Cerebellar cortex (tissue), 1 donor: ENCODE measurements at regions not wholly inside any gene's neighbourhood (a gene's known extent, or its start where the extent isn't known, plus 50 kb on each side); places are given as distances from the start of the nearest gene placed in this dataset.

ENCODE experiments used
- DNase-seq: peaks from one replicate; pipeline ENCODE4 v3.0.0-alpha.2; 2015; ENCODE audit warnings: low spot score

DNA sequence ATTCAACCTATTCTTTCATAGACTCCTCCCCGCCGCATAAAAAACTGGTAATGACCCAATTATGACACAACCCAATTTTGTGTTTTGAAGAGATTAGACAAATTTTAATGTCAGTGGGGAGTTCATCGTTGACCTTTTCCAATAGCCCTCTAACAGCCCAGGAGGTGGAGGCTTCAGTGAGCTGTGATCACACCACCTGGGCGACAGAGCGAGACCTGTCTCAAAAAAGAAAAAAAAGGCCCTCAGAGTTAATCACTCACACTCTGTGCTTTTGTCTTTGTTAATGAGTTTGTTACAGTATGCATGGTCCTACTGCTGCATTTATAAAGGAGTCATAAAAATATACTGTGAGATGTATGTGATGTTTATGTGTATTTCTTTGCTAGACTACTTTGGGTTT is 510.6 kb downstream of the CPS1 start:
- DNase-seq, result no peak

DNA sequence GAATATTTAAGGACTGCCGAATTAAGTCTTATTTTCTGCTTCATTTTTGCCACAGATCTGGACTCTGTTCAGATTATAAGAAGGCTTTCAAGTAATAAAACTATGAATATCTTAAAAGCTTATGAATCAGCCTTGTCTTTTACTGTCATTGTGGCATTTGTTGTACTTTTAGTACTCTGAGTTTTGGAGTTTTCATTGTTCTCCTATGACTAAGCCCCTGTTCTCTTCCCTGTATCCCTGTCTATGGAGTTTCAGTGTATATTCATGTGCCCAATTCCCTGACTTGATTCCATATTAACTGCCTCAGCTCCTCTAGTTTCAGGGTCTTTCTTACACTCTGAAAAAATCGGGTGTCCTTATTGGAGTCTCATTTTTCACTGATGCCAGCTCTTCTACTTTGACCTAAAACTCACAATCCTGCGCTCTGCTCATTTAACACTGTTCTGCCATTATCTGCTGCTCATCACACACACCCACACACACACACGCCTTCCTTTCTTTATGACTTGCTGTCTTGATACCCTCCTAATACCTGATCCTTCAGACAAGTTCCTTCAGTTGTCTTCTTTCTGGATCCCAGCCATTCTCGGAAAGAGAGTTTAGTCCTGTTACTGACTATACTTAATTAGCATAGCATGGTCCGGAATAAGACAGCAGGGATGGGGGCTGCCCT is 511.8 kb downstream of the CPS1 start:
- no peak for DNase-seq

DNA sequence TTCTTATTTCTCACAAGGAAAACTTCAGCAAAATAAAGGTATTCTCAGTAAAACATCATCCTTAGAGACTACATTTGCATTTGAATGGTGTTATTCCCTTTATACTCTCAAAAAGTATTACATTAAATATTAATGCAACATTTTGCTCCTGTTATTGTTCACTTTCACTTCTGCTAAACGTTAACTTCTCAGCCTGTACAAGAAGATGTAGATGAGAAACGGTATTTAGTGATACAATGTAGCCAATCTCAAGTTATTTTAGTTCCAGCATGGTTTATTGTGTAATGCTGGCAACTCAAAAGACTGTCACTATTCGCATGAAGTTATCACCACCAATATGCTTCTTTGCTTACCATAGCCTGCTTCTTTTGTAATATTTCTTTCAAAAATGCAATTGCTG is 514.1 kb downstream of the CPS1 start:
- DNase-seq, result no peak

DNA sequence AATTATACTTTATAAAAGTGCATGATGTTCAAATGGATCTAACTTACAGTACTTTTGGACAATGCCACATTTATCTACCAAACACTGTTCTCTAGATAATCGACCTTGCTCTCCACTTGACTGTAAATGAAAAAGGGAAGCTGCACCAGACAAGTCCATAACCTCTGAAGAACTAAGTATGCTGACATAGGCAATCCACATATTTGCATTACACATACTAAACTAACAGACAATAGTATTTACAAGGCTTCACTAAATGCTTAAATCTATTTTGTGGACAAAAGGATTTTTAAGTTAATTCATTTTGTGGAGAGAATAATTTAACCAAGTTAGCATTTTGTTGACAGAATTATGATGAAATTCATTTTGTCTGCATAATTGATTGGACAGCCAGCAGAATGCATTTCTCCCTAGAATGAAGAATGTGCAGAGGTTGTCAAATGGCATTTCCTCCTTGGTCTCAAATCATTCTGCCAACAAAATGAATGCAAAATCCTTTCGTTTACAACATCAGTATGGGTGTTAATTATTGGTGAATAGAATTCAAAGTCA is 520.9 kb downstream of the CPS1 start:
- DNase-seq, result no peak

DNA sequence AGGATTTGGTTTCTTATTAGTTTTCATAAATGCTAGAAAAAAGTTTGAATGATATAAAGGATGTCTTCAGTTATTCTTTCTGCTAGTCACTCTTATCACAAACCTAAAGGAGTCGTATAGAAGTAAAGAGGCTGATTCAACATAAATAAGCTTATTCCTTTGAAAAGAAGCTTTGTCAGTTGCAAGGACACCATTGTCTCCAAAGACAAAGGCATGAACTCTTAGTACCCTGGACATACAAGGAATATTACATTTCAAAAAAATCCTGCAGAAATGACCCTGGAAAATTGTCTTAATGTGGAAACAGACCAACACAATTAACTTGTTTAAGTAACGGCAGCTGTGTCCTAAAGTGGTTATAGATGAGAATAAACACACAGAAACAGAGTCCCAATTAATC is 528.0 kb downstream of the CPS1 start:
- DNase-seq, result no peak

DNA sequence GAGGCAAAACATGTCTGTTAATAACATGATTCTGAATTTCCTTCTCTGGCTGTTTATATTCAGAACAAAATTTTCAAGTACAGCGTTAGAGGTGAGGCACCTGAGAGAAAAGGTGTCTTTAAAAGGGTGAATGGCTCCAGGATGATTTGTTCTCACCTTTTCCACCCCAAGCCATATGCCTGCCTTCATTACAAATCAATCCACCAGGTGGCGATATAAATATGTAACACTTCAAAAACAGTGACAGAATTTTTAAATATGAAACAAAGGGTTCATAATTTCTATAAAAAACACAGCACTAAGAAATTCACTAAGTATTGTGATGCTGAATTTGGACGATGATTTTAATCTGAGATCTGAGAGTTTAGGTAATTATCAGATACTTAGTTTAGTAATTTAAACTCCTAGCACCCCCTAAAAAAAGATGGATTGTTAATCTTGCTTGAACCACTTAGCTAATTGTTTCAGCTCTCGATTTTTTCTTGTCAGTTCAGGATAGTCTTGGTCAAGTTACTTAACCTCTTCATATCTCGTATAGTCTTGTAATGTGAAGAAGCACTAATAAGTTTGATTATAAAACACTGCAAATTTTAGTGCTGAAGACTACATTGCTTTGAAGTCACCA is 528.8 kb downstream of the CPS1 start:
- DNase-seq, result peak; percentile 71

DNA sequence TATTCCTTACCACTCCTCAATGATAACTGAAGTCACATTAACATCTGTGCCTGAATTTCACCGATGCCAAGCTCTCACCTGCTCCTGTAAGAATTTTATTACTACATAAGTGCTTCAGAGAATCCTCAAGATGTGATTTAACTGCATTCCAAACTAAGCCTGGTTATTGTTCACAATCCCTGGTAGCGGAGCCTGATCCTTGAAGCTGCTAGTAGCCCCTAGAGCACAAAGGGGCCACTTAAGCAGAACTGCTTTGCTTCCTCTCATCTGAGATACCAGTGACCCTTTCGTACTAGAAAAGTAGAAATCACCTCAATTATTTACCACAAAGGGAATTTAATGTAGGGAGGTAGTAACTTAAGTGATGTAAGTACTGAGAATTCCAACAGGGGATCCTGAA is 529.6 kb downstream of the CPS1 start:
- no peak for DNase-seq

DNA sequence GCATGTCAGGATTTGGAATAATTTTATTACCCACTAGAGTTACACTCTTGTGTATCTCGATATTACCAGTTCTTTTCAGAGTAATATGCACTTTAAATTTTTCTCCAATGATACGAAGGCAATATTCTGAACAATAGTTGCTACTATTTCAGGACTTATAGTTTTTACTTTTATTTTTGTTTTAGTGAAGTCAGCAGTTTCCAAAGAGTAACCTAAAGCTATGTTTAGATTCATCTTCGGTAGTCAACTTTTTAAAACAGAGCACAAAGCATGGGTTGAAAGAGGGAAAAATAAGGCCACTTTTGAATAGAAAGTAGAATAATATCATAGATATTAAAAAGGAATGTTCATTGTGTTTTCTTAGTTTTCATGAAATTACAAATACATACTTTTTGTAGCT is 532.7 kb downstream of the CPS1 start:
- DNase-seq, result no peak

DNA sequence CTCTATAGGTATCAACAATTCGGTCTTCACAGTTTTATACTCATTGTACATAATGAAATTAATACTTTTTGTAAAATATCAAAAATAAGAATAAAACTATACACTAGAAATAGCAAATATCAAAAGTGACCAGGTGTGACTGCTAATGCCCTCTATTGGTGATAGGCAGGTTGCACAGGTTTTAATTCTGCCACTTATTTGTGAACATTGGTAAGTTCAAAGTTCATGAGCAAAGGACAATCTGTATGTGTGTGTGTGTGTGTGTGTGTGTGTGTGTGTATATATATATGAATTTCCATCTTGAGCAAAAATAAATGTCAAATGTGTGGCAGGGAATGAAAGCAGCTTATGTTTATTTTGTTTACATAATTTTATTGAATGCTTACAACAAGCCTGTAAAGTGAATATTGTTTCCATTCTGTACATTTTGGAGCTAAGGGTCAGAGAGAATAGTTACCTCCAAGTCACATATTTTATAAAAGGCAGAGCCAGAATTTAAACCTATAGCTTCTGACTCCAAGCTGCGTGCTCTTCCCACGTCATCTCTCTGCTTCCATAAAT is 537.4 kb downstream of the CPS1 start:
- DNase-seq, result no peak

DNA sequence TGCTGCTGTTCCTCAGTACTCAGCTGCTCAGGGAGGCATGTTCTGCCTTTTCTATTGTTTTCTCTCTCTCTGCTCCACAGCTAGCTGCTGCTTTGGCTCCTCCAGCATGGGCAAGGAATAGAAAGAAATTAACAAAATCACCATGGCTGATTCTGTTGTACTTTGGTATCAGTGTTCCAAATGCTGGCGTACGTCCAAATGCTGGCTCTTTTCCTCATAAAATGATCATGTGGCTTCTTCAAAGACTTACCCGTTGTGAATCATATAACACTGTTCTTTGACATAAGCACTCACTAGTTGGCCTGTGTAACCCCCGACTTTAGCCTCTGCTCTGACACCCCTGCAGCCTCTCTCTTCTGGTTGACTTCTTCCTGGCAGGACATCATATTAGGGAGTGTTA is 547.6 kb downstream of the CPS1 start:
- no peak for DNase-seq

DNA sequence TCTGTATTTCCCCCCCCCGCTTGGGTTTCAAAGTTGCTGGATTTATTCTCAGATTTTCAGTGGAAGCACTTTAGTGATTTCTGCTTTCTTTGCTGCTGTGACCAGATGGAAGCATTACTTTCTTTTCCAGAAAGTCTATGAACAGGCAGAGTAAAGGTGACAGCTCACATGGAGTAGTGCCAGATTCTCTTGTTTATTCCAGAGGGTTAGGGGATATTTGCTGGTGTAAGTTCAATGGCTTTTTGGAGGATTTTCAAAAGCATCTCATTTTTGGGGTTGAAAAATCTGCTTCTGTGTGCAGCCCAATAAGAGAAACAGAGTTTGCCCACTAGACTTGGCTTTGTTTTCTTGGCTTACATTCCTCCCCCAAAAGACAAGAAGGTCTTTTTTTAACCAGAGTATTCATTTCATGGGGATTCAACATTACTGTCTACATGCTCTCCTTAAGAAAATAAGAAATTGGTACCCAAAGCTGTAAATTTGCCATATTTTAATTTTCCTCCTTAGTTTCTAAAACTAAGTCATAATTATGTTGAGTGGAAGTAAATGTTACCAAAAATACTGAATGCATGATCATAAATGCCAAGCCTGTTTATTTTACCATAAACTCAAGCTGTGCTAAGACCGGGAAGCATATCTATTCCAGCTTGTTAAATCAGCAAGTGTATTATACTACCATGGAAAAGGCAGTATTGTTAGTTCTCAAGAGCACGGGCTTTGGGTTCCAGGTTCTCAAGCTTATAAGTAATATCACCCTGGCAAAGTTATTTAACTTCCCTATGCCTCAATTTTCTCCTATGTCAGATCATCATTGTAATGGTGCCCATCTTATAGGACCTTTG is 557.2 kb downstream of the CPS1 start:
- peak; percentile 94 for DNase-seq

DNA sequence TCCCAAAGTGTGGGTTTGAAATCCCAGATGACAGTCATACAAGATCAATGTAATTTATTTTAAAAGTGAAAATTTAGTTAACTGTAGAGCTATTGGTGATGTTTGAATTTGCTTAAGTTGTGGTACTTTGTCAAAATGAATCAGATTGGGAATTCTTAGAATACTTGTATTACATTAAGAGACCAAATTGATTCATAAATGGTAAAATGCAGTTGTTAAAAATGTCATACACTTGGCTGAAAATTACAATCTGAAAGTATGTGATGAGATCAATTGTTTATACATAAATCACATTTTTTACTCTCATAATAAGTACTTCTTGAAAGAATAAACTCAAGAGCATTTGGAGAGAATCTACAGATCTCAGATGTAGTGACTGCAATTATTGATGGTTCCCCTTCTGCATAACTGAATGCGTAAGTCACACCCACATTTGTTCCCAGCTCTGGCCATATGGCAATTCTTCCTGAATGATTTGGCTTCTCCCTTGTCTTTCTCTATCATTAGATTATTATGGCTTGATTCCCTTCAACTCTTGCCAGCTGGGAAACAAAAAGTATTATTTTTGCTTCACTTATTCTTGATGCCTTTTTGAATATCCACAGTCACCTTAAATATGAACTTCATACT is 558.5 kb downstream of the CPS1 start:
- peak; percentile 98 for DNase-seq

DNA sequence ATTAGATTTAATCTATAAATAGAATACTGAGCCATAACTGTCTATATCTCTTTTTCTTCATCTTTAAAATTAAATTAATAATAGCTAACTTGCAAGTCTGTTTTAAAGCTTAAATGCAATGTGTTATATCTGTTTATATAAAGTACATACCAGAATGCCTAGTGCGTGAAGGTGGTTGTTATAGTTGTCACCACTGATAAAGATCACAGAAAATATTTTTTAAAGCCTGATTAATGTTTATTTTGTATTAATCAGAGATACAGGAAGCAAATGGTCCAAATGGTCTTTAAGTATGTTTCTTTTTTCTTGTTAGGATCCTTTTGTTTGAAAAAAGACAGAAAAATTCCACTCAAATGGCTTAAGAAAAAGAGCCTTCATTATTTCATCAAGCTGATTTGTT is 560.6 kb downstream of the CPS1 start:
- DNase-seq, result no peak

DNA sequence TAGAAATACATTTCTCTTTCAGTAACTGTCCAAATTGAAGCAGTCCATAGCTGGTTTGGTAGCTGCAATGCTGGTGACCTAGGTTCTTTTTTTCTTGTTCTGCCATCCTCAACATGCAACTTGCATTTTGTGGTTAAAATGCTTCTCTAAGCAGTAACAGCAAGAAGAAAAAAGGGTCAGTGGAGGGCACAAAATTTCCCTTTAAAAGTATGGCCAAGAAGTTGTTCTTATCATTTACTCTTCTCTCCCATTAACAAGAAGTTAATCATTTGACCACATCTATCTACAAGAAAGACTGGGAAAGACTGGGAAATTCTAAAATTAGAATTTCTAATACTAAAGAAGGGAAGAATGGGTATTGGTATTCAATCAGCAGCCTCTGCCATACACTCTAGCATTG is 569.9 kb downstream of the CPS1 start:
- no peak for DNase-seq

DNA sequence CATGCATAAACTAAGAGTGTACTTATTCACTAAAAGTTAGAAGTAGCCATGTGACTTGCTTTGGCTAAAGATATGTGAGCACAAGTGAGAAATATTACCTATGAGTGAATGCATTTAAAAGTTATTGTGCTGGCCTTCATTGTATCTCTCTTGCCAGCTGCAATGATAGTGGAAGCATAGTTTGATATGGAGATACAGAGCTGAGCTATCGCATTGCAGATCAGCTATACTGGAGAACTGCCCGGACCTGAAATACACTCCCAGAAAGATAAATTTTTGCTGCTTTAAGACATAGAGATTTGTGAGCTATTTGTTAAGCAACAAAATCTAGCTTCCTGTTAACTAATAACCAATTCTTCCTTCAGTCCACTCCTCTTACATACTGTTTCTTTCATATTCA is 571.1 kb downstream of the CPS1 start:
- no peak for DNase-seq

DNA sequence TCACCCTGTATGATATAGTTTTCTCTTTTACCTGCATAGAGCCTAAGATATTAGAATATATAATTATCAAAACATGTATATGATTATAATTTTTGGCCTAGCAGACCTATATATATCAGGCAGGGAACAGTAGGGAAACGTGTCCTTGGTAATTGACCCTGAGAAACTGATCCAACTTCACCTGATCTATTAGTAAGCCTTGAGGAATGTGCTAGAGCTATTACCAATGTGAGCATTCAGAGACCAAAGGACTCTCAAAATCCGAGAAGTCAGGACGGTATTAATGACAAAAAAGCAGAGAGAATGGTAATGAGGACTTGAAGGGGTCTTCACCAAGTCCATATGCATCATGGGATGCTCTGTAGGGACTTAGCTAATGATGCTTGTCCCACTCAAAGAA is 571.9 kb downstream of the CPS1 start:
- DNase-seq, result no peak

DNA sequence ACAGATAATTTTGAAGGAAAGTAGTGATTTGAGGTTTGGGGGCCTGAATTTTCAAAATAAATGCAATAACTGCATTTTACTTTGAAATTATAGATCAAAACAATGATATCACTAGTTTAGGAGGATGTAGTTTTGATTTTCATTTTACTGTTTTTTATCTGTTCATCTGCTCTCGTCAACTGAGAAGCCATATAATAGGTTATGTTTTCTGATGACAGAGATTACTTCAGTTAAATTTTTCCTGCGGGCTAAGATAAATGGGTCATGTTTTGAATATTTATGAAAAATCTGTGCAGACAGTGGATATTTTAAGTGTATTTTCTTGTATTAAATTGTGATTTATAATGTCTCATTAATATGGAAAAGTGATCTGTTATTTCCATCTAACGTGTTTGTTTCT is 573.4 kb downstream of the CPS1 start:
- no peak for DNase-seq

DNA sequence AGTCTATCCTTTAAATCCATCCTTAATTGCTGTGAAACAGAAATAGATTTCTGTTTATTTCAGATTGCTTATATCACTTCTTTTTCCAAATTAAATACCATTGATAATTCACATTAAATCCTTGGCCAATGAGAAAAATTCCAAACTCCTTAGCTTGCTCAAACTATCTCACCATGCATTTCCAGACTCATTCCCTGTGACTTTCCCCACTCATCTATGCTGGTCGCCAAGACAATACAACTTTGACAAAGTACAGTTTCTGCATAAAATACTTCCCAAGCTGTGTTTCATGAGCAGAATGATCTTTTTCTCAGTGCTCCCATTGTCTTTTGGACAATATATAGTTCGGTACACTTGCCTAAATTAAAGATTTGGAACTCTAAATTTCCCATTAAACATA is 575.6 kb downstream of the CPS1 start:
- no peak for DNase-seq

DNA sequence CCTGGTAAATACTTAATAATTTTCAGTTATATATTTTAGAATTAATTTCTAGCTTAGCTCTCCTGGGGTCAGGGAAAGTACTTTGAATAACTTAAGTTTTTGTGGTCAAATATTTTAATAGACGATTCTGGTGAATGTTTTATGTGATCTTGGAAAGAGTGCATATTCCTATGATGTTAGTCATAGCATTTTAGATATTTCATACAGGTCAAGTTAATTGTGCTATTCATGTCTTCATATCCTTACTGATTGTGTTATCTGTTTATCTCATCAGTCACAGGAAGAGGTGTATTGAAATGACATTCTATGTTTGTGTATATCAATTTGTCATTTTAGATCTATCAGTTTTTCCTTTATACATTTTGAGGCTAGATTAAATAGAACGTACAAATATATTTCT is 576.2 kb downstream of the CPS1 start:
- DNase-seq, result no peak

DNA sequence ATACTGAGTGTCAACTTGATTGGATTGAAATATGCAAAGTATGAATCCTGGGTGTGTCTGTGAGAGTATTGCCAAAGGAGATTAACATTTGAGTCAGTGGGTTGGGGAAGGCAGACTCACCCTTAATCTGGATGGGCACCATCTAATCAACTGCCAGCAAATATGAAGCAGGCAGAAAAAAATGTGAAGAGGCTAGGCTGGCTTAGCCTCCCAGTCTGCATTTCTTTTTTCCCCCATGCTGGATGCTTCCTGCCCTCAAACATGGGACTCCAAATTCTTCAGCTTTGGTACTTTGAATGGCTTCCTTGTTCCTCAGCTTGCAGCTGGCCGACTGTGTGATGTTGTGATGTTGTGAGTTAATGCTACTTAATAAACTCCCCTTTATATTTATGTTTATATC is 577.4 kb downstream of the CPS1 start:
- no peak for DNase-seq

DNA sequence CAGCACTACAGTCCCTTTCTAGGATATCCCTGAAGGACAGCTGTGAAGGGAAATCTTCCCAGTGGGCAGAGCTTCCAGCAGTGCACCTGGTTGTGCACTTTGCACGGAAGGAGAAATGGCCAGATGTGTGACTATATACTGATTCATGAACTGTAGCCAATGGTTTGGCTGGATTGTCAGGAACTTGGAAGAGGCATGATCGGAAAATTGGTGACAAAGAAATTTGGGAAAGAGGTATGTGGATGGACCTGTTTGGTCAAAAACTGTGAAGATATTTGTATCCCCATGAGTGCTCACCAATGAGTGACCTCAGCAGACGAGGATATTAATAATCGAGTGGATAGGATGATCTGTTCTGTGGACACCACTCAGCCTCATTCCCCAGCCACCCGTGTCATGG is 582.2 kb downstream of the CPS1 start:
- DNase-seq, result no peak

DNA sequence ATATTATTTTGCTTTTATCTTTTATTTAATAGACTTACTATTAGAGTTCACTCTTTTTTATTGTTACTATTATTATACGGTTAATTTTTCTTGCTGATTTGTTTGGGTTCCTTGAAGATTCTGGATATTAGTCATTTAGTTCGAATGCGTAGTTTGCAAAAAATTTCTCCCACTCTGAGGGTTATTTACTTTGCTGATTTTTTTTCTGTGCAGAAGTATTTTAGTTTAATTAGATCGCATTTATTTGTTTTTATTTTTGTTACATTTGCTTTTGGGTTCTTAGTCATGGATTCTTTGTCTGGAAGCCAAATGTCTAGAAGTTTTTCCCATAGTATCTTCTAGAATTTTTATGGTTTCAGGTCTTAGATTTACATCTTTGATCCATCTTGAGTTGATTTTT is 585.2 kb downstream of the CPS1 start:
- DNase-seq, result no peak
